ENCODE measurements at regions not wholly inside any gene's neighbourhood (a gene's known extent, or its start where the extent isn't known, plus 50 kb on each side); places are given as distances from the start of the nearest gene placed in this dataset.

DNA sequence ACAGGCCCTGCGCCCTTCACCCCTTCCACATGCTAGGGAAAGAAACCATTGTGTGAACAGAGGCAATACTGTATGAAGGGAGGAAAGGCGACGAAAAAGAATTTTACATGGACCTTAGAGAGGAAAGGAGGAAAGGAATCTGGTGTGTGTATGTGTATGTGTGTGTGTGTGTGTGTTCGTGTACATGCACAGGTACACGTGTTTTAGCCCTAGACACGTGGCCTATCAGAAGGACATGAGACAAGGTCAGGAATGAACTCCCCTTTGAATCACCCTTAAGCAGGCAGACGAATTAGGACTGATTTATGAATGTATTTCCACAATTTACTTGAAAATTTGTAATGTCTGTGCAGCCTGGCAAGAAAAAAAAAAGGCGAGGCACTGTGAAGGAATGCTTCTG, 276.0 kb downstream of the ZNF516 start:
- intact Hi-C loops (cut with DNase I, micrococcal nuclease) = no loop called here
- H3K4me3 Mint-ChIP-seq = no peak overlapping the region
- Histone ChIP-seq H3K9me3 (ENCODE audit: control insufficient read depth in 1 of 2, insufficient read depth in 1 of 2, low read length in 2 of 2) (peaks cover 0 to 8% of the 10 kb centered on the region in 2 experiments), H3K4me3 (ENCODE audit: low read length) (no peak overlapping the region), H3K36me3 (ENCODE audit: insufficient read depth, low read length) (no peaks in the 10 kb centered on the region), H3K27me3 (ENCODE audit: control insufficient read depth in 1 of 2, insufficient read depth in 2 of 2, low read length in 2 of 2) (no peaks in the 10 kb centered on the region), H3K4me1 (ENCODE audit: insufficient read depth, low read length) (no peaks in the 10 kb centered on the region), H3K27ac (ENCODE audit: low read depth in 1 of 2, low read length in 2 of 2) (no peak overlapping the region)
- H3K27me3 Mint-ChIP-seq = peaks cover 3% of the 10 kb centered on the region
- CTCF ChIA-PET = no interaction called here
- H3K36me3 Mint-ChIP-seq (ENCODE audit: low read depth) = no peaks in the 10 kb centered on the region
- DNase-seq (no peak), ATAC-seq (ENCODE audit: poor library complexity) (no peak)
- POLR2A ChIA-PET = no interaction called here
- H3K9me3 Mint-ChIP-seq = no peaks in the 10 kb centered on the region
- TF ChIP-seq, protein P1, sequence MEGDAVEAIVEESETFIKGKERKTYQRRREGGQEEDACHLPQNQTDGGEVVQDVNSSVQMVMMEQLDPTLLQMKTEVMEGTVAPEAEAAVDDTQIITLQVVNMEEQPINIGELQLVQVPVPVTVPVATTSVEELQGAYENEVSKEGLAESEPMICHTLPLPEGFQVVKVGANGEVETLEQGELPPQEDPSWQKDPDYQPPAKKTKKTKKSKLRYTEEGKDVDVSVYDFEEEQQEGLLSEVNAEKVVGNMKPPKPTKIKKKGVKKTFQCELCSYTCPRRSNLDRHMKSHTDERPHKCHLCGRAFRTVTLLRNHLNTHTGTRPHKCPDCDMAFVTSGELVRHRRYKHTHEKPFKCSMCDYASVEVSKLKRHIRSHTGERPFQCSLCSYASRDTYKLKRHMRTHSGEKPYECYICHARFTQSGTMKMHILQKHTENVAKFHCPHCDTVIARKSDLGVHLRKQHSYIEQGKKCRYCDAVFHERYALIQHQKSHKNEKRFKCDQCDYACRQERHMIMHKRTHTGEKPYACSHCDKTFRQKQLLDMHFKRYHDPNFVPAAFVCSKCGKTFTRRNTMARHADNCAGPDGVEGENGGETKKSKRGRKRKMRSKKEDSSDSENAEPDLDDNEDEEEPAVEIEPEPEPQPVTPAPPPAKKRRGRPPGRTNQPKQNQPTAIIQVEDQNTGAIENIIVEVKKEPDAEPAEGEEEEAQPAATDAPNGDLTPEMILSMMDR (IDR thresholded peaks at IDR 0.05) = no peak
- no peak overlapping the region for H3K27ac Mint-ChIP-seq
- peaks cover 3% of the 10 kb centered on the region for H3K4me1 Mint-ChIP-seq (ENCODE audit: low read depth)

DNA sequence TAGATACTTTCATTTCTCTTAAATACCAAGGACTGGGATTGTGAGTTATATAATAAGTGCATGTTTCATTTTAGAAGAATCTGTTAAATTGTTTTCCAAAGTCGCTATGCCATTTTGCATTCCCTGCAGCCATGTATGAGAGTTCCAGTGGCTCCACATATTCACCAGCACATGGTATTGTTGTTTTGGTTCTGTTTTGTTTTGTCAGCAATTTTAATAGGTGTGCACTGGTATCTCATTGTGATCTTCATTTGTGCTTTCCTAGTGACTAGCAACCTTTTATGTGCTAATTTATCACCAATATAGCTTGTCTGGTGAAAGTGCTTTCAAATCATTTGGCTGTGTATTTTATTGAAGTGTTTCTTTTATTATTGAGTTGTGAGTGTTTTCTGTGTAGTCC, 278.9 kb downstream of the ZNF516 start:
- no peak for ATAC-seq (ENCODE audit: poor library complexity)
- no peak overlapping the region for H3K4me3 Mint-ChIP-seq
- Histone ChIP-seq H3K4me1 (ENCODE audit: insufficient read depth, low read length) (no peaks in the 10 kb centered on the region), H3K36me3 (ENCODE audit: insufficient read depth, low read length) (no peaks in the 10 kb centered on the region), H3K9me3 (ENCODE audit: control insufficient read depth in 1 of 2, insufficient read depth in 1 of 2, low read length in 2 of 2) (peaks cover 0 to 4% of the 10 kb centered on the region in 2 experiments), H3K4me3 (ENCODE audit: low read length) (no peak overlapping the region), H3K27me3 (ENCODE audit: control insufficient read depth in 1 of 2, insufficient read depth in 2 of 2, low read length in 2 of 2) (no peaks in the 10 kb centered on the region), H3K27ac (ENCODE audit: low read depth in 1 of 2, low read length in 2 of 2) (no peak overlapping the region)
- POLR2A ChIA-PET = no interaction called here
- no peak for DNase-seq
- CTCF ChIA-PET = no interaction called here
- H3K9me3 Mint-ChIP-seq = no peaks in the 10 kb centered on the region
- TF ChIP-seq, protein P1 (IDR thresholded peaks at IDR 0.05) = no peak
- no peak overlapping the region for H3K27ac Mint-ChIP-seq
- H3K27me3 Mint-ChIP-seq = peaks cover 3% of the 10 kb centered on the region
- H3K4me1 Mint-ChIP-seq (ENCODE audit: low read depth) = peaks cover 16% of the 10 kb centered on the region
- intact Hi-C loops (cut with DNase I, micrococcal nuclease) = no loop called here
- H3K36me3 Mint-ChIP-seq (ENCODE audit: low read depth) = no peaks in the 10 kb centered on the region

DNA sequence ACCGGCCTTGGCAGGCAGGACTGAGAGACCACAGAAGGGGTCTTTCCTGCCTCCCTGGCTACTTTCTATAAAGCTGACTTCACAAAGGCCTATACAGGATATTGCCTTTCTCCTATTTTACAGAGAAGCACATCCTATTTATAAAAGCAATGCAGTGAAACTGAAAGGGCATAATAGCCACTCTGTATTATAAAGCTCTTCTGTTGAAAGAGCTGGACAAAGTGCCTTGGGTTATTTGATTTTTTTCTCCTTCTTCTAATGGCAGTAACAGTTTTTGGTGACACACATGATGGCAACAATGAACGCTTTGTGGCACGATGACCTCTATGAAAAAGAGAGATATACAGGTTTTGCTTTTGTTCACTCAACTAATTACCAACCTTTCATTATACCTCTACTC, 281.1 kb downstream of the ZNF516 start:
- H3K4me1 Mint-ChIP-seq (ENCODE audit: low read depth) = peaks cover 16% of the 10 kb centered on the region
- Histone ChIP-seq H3K4me3 (ENCODE audit: low read length) (no peak overlapping the region), H3K9me3 (ENCODE audit: control insufficient read depth in 1 of 2, insufficient read depth in 1 of 2, low read length in 2 of 2) (peaks cover 0 to 5% of the 10 kb centered on the region in 2 experiments), H3K27me3 (ENCODE audit: control insufficient read depth in 1 of 2, insufficient read depth in 2 of 2, low read length in 2 of 2) (no peaks in the 10 kb centered on the region), H3K4me1 (ENCODE audit: insufficient read depth, low read length) (no peaks in the 10 kb centered on the region), H3K27ac (ENCODE audit: low read depth in 1 of 2, low read length in 2 of 2) (no peak overlapping the region), H3K36me3 (ENCODE audit: insufficient read depth, low read length) (no peaks in the 10 kb centered on the region)
- ChIA-PET POLR2A (no interaction called here), CTCF (no interaction called here)
- H3K36me3 Mint-ChIP-seq (ENCODE audit: low read depth) = no peaks in the 10 kb centered on the region
- no peaks in the 10 kb centered on the region for H3K9me3 Mint-ChIP-seq
- H3K27ac Mint-ChIP-seq = no peak overlapping the region
- no peaks in the 10 kb centered on the region for H3K27me3 Mint-ChIP-seq
- DNase-seq (no peak), ATAC-seq (ENCODE audit: poor library complexity) (no peak)
- no peak overlapping the region for H3K4me3 Mint-ChIP-seq
- TF ChIP-seq, protein P1 (IDR thresholded peaks at IDR 0.05) = no peak
- intact Hi-C loops (cut with DNase I, micrococcal nuclease) = no loop called here
